Natural killer cell treated with Interleukin-12 subunit alpha and Interleukin-12 subunit beta and Interleukin-15 and Interleukin-18, amount 100 ng/mL, for 72 hours (primary cell): ENCODE measurements at regions not wholly inside any gene's neighbourhood (a gene's known extent, or its start where the extent isn't known, plus 50 kb on each side); places are given as distances from the start of the nearest gene placed in this dataset.

Source experiments
- ATAC-seq, 2 donors: fragments of 150-1000 bp; cut with Tn5 transposase in 1 of 2; sonication (Bioruptor Pico), chemical (Tn5 transposase) in 1 of 2; 2 replicates each; pipeline ENCODE4 v1.10.0; 2021
- DNase-seq: peaks from one replicate; pipeline ENCODE4 v3.0.0; 2022; ENCODE audit warnings: low spot score
- H3K27ac Mint-ChIP-seq, 2 donors: 1 replicate in 1 of 2; 2 replicates in 1 of 2; pipeline ENCODE4 v1.8.0; 2022; ENCODE audit warnings: mixed read lengths in 2 of 2, mild to moderate bottlenecking in 1 of 2, moderate library complexity in 1 of 2
- H3K27me3 Mint-ChIP-seq, 2 donors: 1 replicate in 1 of 2; 2 replicates in 1 of 2; pipeline ENCODE4 v1.8.0; 2022; ENCODE audit warnings: mixed read lengths in 2 of 2
- H3K36me3 Mint-ChIP-seq: one replicate; pipeline ENCODE4 v1.8.0; 2022; ENCODE audit warnings: mixed read lengths
- H3K4me1 Mint-ChIP-seq, 2 donors: 1 replicate in 1 of 2; 2 replicates in 1 of 2; pipeline ENCODE4 v1.8.0; 2022; ENCODE audit warnings: low read depth in 2 of 2, mixed read lengths in 2 of 2, mild to moderate bottlenecking in 1 of 2
- H3K4me3 Mint-ChIP-seq: one replicate; pipeline ENCODE4 v1.8.0; 2022; ENCODE audit warnings: mixed read lengths
- H3K9me3 Mint-ChIP-seq: 2 replicates; pipeline ENCODE4 v1.8.0; 2022; ENCODE audit warnings: mixed read lengths

GRCh38 chr4:123304151-123304964, 92.2 kb upstream of the SPRY1 start:
- H3K4me3 Mint-ChIP-seq, result no peak overlapping the region
- H3K36me3 Mint-ChIP-seq, result no peaks in the 10 kb centered on the region
- no peaks in the 10 kb centered on the region for H3K9me3 Mint-ChIP-seq
- H3K27me3 Mint-ChIP-seq, result no peaks in the 10 kb centered on the region
- peak overlapping the region in 1 of 2 donors; percentile 44 for H3K27ac Mint-ChIP-seq
- ATAC-seq (no peak), DNase-seq (no peak)
- peaks cover 24 to 29% of the 10 kb centered on the region in 2 donors for H3K4me1 Mint-ChIP-seq

GRCh38 chr4:123305736-123306135, 90.9 kb upstream of the SPRY1 start:
- Mint-ChIP-seq H3K4me1 (peaks cover 17 to 18% of the 10 kb centered on the region in 2 donors), H3K27ac (no peak overlapping the region), H3K4me3 (no peak overlapping the region), H3K36me3 (no peaks in the 10 kb centered on the region), H3K9me3 (no peaks in the 10 kb centered on the region), H3K27me3 (no peaks in the 10 kb centered on the region)
- ATAC-seq (no peak), DNase-seq (no peak)

- Mint-ChIP-seq H3K36me3 (no peaks in the 10 kb centered on the region), H3K27ac (no peak overlapping the region), H3K4me1 (peaks cover 15% of the 10 kb centered on the region in 2 donors), H3K27me3 (no peaks in the 10 kb centered on the region), H3K9me3 (no peaks in the 10 kb centered on the region), H3K4me3 (no peak overlapping the region)
- DNase-seq (no peak), ATAC-seq (no peak)
Observed at GRCh38 chr4:123306769-123307168, 89.8 kb upstream of the SPRY1 start.

DNA sequence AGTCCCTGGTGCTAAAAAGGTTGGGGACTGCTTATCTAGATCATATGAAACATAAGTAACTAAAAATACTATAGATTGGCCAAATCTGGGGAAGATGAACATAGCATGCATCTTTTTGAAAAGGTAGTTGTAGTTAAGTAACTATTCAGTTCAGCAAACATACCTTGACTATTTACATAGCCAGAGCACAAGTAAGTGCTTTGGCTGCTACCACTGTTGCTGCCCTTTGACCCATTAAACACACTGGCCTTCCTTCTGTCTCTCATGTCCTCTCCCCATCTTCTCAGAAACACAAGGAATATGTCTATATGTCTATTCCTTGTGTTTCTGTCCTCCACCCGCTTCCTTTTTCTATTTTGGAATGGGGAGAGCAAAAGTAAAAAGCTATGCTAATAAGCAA, 87.9 kb upstream of the SPRY1 start:
- Mint-ChIP-seq H3K36me3 (no peaks in the 10 kb centered on the region), H3K27ac (no peak overlapping the region), H3K4me1 (peaks cover 7% of the 10 kb centered on the region in 2 donors), H3K4me3 (no peak overlapping the region), H3K9me3 (no peaks in the 10 kb centered on the region), H3K27me3 (no peaks in the 10 kb centered on the region)
- DNase-seq (no peak), ATAC-seq (no peak)

DNA sequence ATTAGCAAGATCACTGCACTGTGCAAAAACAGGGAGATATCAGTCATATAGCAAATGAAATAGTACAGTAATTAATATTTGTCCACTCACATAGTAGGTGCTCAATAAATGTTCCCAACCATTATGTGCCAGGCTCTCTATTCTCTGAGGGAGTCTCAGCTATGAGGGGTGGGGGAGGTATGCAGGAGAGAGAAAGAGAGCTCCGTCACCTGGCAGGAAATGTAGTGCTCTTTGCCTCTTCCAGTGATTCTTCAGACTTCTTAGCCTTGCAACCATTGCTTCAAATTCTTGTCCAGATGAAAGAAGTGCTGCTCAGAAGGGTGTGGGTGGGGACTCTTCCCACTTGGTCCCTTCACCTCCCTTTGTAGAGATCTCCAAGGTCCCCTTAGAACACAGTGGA, 84.5 kb upstream of the SPRY1 start:
- Mint-ChIP-seq H3K27me3 (no peaks in the 10 kb centered on the region), H3K4me1 (no peaks in the 10 kb centered on the region), H3K9me3 (no peaks in the 10 kb centered on the region), H3K36me3 (no peaks in the 10 kb centered on the region), H3K4me3 (no peak overlapping the region), H3K27ac (no peak overlapping the region)
- ATAC-seq (no peak), DNase-seq (no peak)

- DNase-seq (no peak), ATAC-seq (no peak)
- Mint-ChIP-seq H3K9me3 (no peaks in the 10 kb centered on the region), H3K4me1 (no peaks in the 10 kb centered on the region), H3K27ac (no peak overlapping the region), H3K4me3 (no peak overlapping the region), H3K27me3 (no peaks in the 10 kb centered on the region), H3K36me3 (no peaks in the 10 kb centered on the region)
Observed at GRCh38 chr4:123312951-123313592, 83.5 kb upstream of the SPRY1 start.

DNA sequence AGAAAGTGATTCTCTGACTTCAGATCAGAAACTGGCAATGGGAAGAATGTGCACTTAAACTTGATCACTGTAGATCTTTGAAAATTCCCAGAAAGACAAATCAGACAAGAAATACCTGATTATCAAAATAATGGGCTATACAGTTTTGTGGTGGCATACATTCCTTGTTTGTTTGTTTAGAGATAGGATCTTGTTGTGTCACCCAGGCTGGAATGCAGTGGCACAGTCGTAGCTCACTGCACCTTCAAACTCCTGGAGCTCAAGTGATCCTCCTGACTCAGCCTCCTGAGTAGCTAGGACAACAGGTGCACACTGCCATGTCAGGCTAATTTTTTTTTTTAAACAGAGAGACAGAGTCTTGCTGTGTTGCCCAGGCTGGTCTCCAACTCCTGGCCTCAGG, 81.0 kb upstream of the SPRY1 start:
- Mint-ChIP-seq H3K4me3 (no peak overlapping the region), H3K9me3 (no peaks in the 10 kb centered on the region), H3K27ac (no peak overlapping the region), H3K36me3 (no peaks in the 10 kb centered on the region), H3K4me1 (peaks cover 3 to 4% of the 10 kb centered on the region in 2 donors), H3K27me3 (no peaks in the 10 kb centered on the region)
- ATAC-seq, result no peak
- no peak for DNase-seq

- no peaks in the 10 kb centered on the region for H3K27me3 Mint-ChIP-seq
- no peak overlapping the region for H3K27ac Mint-ChIP-seq
- peaks cover 12% of the 10 kb centered on the region for H3K36me3 Mint-ChIP-seq
- H3K4me3 Mint-ChIP-seq, result no peak overlapping the region
- no peak for DNase-seq
- ATAC-seq, result no peak
- peaks cover 3 to 4% of the 10 kb centered on the region in 2 donors for H3K4me1 Mint-ChIP-seq
- H3K9me3 Mint-ChIP-seq, result peaks cover 9% of the 10 kb centered on the region
Observed at GRCh38 chr4:123317211-123317610, 79.4 kb upstream of the SPRY1 start.

- H3K36me3 Mint-ChIP-seq, result peaks cover 18% of the 10 kb centered on the region
- ATAC-seq, result no peak
- DNase-seq, result no peak
- no peak overlapping the region for H3K4me3 Mint-ChIP-seq
- peaks cover 13% of the 10 kb centered on the region for H3K9me3 Mint-ChIP-seq
- no peaks in the 10 kb centered on the region for H3K27me3 Mint-ChIP-seq
- peaks cover 3 to 4% of the 10 kb centered on the region in 2 donors for H3K4me1 Mint-ChIP-seq
- no peak overlapping the region for H3K27ac Mint-ChIP-seq
Observed at GRCh38 chr4:123319639-123320038, 77.0 kb upstream of the SPRY1 start.

DNA sequence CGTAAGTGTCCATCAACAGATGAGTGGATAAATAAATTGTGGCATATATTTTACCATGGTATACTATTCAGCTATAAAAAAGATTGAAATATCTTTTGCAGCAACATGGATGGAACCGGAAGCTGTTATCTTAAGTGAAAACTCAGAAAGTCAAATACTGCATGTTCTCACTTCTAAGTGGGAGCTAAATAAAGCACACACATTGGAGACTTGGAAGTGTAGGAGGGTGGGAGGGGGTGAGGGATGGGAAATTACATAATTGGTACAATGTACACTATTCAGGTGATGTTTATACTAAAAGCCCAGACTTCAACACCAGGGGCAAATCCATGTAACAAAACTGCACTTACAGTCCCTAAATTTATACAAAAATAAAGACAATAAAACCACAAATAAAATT, 72.6 kb upstream of the SPRY1 start:
- peaks cover 13% of the 10 kb centered on the region for H3K9me3 Mint-ChIP-seq
- ATAC-seq, result no peak
- peaks cover 12 to 16% of the 10 kb centered on the region in 2 donors for H3K4me1 Mint-ChIP-seq
- H3K36me3 Mint-ChIP-seq, result peaks cover 18% of the 10 kb centered on the region
- no peak overlapping the region for H3K4me3 Mint-ChIP-seq
- no peaks in the 10 kb centered on the region for H3K27me3 Mint-ChIP-seq
- no peak for DNase-seq
- no peak overlapping the region for H3K27ac Mint-ChIP-seq

- DNase-seq, result no peak
- peaks cover 10 to 12% of the 10 kb centered on the region in 2 donors for H3K4me1 Mint-ChIP-seq
- peaks cover 18% of the 10 kb centered on the region for H3K36me3 Mint-ChIP-seq
- no peak for ATAC-seq
- H3K9me3 Mint-ChIP-seq, result peaks cover 13% of the 10 kb centered on the region
- no peaks in the 10 kb centered on the region for H3K27me3 Mint-ChIP-seq
- H3K4me3 Mint-ChIP-seq, result no peak overlapping the region
- H3K27ac Mint-ChIP-seq, result no peak overlapping the region
Observed at GRCh38 chr4:123325241-123325681, 71.3 kb upstream of the SPRY1 start.

GRCh38 chr4:123327346-123327745, 69.2 kb upstream of the SPRY1 start:
- H3K4me1 Mint-ChIP-seq, result peaks cover 10 to 12% of the 10 kb centered on the region in 2 donors

DNA sequence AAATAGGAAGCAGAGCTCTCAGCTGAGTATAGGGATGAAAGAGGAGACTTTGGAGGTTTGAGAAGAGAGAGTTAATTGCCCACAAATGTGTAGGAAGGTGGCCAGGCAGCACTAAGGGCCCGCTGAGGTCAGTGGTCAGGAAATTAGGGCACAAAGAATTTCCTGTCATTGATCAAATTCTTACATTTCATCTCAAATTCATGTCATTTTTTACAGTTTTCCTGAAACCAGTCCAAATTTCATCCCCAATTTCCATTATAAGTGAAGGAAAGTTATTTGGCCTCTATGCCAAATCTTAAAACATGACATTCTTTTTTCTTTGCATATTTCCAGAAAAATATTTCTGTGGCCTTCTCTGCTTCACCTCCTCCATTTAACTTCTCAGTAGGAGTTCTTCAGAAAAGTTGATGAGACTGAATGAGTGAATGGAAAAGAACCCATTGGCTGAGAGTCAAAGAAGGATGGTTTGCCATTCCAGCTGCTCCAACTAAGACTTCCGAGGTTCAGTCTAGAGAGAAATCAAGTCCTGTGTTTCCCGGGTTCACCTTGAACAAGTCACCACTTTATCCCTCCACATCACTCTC, 68.7 kb upstream of the SPRY1 start:
- no peaks in the 10 kb centered on the region for H3K36me3 Mint-ChIP-seq
- H3K4me3 Mint-ChIP-seq, result no peak overlapping the region
- no peaks in the 10 kb centered on the region for H3K27me3 Mint-ChIP-seq
- peaks cover 10 to 12% of the 10 kb centered on the region in 2 donors for H3K4me1 Mint-ChIP-seq
- ATAC-seq, result no peak
- H3K27ac Mint-ChIP-seq, result no peak overlapping the region
- no peak for DNase-seq
- no peaks in the 10 kb centered on the region for H3K9me3 Mint-ChIP-seq

More at GRCh38 chr4:123327346-123327745, 69.2 kb upstream of the SPRY1 start:
- ATAC-seq (no peak), DNase-seq (no peak)
- Mint-ChIP-seq H3K9me3 (peaks cover 2% of the 10 kb centered on the region), H3K27me3 (no peaks in the 10 kb centered on the region), H3K4me3 (no peak overlapping the region), H3K36me3 (peaks cover 4% of the 10 kb centered on the region), H3K27ac (no peak overlapping the region)

DNA sequence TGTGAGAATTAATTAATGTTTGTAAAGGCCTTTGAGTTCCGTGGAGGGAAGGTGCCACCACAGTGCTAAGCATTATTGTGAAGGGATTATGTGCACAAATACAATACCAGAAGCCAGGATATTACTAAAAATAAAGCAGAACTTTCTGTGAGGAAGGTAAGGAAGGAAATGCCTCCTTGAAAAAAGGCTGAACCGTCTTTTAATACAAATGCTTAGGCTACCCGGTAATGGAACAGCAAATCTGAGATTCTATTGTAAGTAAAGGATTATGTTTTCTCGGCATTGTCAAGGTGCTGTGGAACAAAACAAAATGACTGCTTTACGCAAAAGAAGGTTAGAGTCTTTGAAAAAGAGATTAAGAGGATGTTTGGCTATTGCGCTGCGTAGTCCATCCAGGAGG, 57.9 kb upstream of the SPRY1 start:
- Mint-ChIP-seq H3K4me1 (no peaks in the 10 kb centered on the region), H3K27me3 (peaks cover 9 to 22% of the 10 kb centered on the region in 2 donors), H3K36me3 (peaks cover 9% of the 10 kb centered on the region), H3K9me3 (peaks cover 3% of the 10 kb centered on the region), H3K27ac (no peak overlapping the region), H3K4me3 (no peak overlapping the region)
- DNase-seq (no peak), ATAC-seq (no peak)
